Skeletal muscle tissue (tissue), 3 donors: ENCODE measurements at regions not wholly inside any gene's neighbourhood (a gene's known extent, or its start where the extent isn't known, plus 50 kb on each side); places are given as distances from the start of the nearest gene placed in this dataset.
"Not testable (repeated sequence)": the region's sequence is repeated elsewhere in the genome, so short reads cannot be mapped to it uniquely, and the experiment has no call there.

Source experiments
- H3K27ac ChIP-seq: one replicate; pipeline ENCODE4 v1.7.0; 2013; ENCODE audit warnings: mild to moderate bottlenecking, low read depth, low read length, inconsistent platforms
- H3K27me3 ChIP-seq, 3 donors: one replicate each; pipeline ENCODE4 v1.7.0; 2013; ENCODE audit warnings: low read length in 3 of 3; ENCODE audit not compliant: control insufficient read depth in 3 of 3, insufficient read depth in 3 of 3
- H3K36me3 ChIP-seq, 3 donors: one replicate each; pipeline ENCODE4 v1.7.0; 2013; ENCODE audit warnings: low read length in 3 of 3; ENCODE audit not compliant: control insufficient read depth in 3 of 3, insufficient read depth in 3 of 3
- H3K4me1 ChIP-seq, 3 donors: one replicate each; pipeline ENCODE4 v1.7.0; 2013; ENCODE audit warnings: low read length in 3 of 3, mild to moderate bottlenecking in 3 of 3; ENCODE audit not compliant: control insufficient read depth in 3 of 3, insufficient read depth in 3 of 3
- H3K4me3 ChIP-seq, 3 donors: one replicate each; pipeline ENCODE4 v1.7.0; 2013; ENCODE audit warnings: low read length in 3 of 3
- H3K9ac ChIP-seq, 3 donors: one replicate each; pipeline ENCODE4 v1.7.0; 2013; ENCODE audit warnings: low read length in 3 of 3, mild to moderate bottlenecking in 3 of 3, moderate library complexity in 2 of 3, low read depth in 1 of 3
- H3K9me3 ChIP-seq, 3 donors: one replicate each; pipeline ENCODE4 v1.7.0; 2013; ENCODE audit warnings: low read length in 3 of 3; ENCODE audit not compliant: control insufficient read depth in 3 of 3
- donor health status: Osteomylitis.

DNA sequence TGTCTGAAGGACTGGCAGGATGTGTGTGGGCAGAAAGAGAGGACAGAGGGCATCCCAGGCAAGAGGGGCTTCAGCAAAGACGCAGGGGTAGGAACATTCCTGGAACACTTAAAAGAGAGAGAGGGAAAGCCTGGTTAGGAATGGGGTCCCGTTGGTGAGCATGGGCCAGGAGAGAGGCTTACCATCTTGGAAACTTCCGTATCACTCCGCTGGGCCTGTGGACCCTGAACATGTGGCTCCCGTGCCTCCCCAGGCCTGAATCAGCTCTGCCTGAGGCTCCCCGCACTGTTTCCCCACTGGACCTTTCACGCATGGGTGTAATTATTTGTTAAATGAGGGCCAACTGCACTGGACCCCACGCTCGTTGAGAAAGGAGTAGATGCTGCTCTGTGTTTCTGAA lies 191.1 kb upstream of the GLI2 start:
- Histone ChIP-seq H3K27me3 (no peaks in the 10 kb centered on the region), H3K4me1 (peaks cover 46 to 73% (median 60%) of the 10 kb centered on the region in 3 donors), H3K9ac (no peak overlapping the region), H3K36me3 (no peaks in the 10 kb centered on the region), H3K27ac (peak overlapping the region; percentile 57), H3K4me3 (no peak overlapping the region), H3K9me3 (no peaks in the 10 kb centered on the region)

DNA sequence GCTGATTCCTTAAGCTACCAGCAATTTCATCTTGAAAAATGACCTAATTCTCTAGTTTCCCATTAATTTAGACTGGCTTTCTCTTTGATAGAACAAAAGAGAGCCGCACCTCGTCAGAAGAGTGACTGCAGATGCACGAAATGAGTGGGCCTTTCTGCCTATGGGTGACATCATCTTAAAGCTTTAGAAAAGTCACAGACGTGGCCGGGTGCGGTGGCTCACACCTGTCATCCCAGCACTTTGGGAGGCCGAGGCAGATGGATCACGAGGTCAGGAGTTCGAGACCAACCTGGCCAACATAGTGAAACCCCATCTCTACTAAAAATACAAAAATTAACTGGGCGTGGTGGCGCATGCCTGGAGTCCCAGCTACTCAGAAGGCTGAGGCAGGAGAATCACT lies 190.7 kb upstream of the GLI2 start:
- H3K4me1 ChIP-seq: peaks cover 45 to 71% (median 55%) of the 10 kb centered on the region in 3 donors
- H3K36me3 ChIP-seq, H3K9me3 ChIP-seq, H3K27me3 ChIP-seq, H3K4me3 ChIP-seq, H3K9ac ChIP-seq: not testable (repeated sequence)
- peak overlapping the region; percentile 57 for H3K27ac ChIP-seq

DNA sequence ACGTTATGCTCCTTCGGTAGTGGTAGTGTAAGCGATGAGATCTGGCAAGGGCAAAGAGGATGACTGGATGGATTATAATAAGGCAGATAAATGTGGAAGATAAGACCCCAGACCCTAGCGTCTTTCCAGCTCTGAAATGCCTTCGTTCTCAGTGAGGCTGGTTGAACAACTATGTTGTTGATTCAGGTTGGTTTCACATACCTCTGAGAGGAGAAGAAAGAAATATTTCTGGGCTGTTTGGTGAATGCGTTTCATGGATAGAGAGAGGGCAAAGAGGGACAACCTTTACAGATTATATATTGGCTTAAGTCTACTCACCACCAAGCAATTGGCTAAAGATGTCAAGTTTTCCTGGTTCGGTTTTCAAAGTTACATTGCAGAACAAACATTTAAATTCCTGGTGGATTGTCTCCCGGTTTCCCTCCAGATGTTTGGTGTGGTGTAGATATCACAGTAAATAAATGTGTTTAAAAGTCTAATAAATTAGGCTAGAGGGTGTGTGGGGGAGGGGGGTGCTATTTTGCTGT lies 190.1 kb upstream of the GLI2 start:
- Histone ChIP-seq H3K9me3 (no peaks in the 10 kb centered on the region), H3K9ac (no peak overlapping the region), H3K4me3 (no peak overlapping the region), H3K27me3 (no peaks in the 10 kb centered on the region), H3K4me1 (peaks cover 43 to 70% (median 49%) of the 10 kb centered on the region in 3 donors), H3K27ac (no peak overlapping the region), H3K36me3 (no peaks in the 10 kb centered on the region)

DNA sequence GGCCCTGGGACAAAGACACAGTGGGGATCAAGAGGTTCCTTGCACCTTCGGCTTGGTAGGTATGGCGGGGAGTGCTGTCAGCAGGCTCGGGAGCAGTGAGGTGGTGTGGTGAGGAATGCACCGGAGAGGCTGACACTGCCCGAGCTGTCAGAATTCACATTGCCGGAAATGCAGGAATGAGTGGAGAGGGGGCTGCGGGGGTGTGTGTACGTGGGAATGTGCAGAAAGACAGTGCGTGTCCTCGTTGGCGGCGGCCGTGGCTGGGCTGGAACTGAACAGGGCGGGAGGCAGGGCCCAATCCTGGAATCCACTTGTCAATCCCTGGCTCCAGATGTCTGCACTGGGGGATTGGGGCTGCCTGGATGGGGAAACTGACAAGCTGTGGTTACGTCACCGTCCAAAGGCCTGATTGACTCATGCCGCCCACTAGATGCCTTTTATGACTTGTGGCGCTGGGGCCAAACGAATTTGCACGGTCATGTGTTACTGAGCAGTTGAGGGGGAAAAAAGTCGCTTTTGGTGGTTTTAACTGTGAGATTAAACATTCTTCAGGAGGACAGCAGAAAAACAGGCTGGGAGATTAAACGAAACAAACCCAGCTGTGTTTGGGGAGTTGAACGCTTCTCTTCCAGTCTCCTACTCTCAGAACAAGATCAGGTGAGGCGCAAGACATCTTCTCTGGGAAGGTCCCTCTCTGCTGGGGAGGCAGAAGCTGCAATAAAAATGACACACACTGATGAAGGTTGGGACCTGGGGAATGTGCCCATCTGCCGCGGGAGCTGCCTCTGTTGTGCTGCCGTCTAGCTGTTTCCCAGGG lies 189.4 kb upstream of the GLI2 start:
- no peaks in the 10 kb centered on the region for H3K36me3 ChIP-seq
- H3K27me3 ChIP-seq: no peaks in the 10 kb centered on the region
- H3K4me3 ChIP-seq: no peak overlapping the region
- peaks cover 41 to 70% (median 42%) of the 10 kb centered on the region in 3 donors for H3K4me1 ChIP-seq
- H3K27ac ChIP-seq: no peak overlapping the region
- no peaks in the 10 kb centered on the region for H3K9me3 ChIP-seq
- no peak overlapping the region for H3K9ac ChIP-seq

DNA sequence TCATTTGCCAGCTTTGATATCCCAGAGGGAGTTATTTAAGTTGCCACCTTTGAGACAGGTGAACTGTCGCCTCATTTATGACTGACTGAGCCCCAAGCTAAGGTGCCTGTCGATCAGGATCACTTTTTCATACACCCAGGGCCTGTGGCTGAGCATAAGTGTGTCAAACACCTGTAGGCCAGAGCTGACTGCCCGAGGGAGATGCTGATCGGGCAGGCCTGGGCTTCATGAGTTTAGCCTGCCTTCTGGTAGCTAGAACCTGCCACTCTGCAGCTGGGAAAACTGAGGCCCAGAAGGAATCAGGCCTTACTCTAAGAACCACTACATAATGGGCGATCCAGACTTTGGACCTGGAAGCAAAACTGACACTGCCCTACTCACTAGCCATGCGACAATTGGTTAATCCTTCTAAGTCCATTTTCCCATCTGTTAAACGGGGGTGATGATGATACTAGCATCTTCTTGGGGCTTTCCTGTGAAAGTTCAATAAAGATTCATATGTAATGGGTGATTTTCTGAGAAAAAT lies 188.7 kb upstream of the GLI2 start:
- no peak overlapping the region for H3K27ac ChIP-seq
- no peak overlapping the region for H3K9ac ChIP-seq
- H3K27me3 ChIP-seq: no peaks in the 10 kb centered on the region
- H3K36me3 ChIP-seq: no peaks in the 10 kb centered on the region
- H3K4me1 ChIP-seq: peaks cover 39 to 69% (median 42%) of the 10 kb centered on the region in 3 donors
- H3K4me3 ChIP-seq: no peak overlapping the region
- no peaks in the 10 kb centered on the region for H3K9me3 ChIP-seq

DNA sequence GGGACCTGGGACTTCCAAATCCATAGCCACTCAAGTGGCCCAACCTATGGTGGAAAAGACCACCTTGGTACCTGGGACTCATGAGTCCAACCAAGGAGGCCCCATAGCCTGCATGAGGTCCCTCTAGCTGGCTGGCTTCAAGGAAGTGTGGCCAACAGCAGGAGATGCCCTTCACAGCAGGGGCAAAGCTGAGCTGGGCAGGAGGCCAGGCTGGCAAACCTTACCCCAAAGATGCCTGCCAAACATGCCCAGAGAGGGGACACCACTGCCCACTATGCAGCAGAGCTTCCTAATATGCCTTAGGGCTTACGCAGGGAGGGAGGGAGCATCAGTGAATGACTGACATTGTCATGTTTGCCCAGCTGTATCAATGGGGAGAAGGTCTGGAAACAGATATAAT lies 188.0 kb upstream of the GLI2 start:
- H3K9me3 ChIP-seq: no peaks in the 10 kb centered on the region
- no peak overlapping the region for H3K9ac ChIP-seq
- H3K27ac ChIP-seq: no peak overlapping the region
- no peak overlapping the region for H3K4me3 ChIP-seq
- peaks cover 39 to 69% (median 42%) of the 10 kb centered on the region in 3 donors for H3K4me1 ChIP-seq
- H3K36me3 ChIP-seq: no peaks in the 10 kb centered on the region
- no peaks in the 10 kb centered on the region for H3K27me3 ChIP-seq

DNA sequence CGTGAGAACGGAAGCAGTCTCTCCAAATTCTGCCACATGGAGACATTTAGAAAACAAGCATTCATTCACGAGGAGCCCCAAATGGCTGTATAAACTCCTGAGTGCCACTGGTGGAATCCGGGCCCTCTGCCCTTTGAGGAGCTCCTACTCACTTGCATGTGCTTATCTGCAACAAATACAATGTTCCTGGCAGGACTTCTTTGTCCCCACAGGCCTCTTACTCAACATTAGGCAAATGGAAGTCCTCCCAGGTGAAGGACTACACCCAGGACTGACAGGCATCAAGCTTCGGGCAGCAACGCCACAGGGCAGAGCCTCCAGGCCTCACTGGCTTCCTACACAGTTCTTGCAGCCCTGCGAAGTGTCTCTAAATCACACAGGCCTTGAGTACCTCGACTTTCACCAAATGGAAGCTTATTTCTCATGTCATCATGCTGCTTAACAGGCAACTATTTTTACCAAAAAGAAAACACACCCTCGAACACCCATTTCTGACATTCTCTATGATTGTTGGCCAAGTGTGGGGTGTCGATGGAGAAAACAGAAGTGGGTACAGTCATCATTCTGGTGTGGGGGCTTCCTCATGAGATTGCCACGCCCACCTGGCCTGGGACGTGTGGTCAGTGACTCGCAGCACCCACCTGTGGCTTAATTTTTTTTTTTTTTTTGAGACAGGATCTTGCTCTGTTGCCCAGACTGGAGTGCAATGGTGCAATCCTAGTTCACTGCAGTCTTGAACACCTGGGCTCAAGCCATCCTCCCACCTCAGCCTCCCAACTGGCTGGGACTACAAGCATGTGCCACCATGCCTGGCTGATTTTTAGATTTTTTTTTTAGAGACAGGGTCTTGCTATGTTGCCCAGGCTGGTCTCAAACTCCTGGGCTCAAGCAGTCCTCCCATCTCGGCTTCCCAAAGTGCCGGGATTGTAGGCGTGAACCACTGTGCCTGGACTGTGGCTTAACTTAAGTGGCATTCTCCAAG lies 186.8 kb upstream of the GLI2 start:
- Histone ChIP-seq H3K9me3 (no peaks in the 10 kb centered on the region), H3K36me3 (no peaks in the 10 kb centered on the region), H3K4me1 (peaks cover 43 to 72% (median 49%) of the 10 kb centered on the region in 3 donors), H3K9ac (no peak overlapping the region), H3K27me3 (no peaks in the 10 kb centered on the region), H3K27ac (no peak overlapping the region), H3K4me3 (no peak overlapping the region)

DNA sequence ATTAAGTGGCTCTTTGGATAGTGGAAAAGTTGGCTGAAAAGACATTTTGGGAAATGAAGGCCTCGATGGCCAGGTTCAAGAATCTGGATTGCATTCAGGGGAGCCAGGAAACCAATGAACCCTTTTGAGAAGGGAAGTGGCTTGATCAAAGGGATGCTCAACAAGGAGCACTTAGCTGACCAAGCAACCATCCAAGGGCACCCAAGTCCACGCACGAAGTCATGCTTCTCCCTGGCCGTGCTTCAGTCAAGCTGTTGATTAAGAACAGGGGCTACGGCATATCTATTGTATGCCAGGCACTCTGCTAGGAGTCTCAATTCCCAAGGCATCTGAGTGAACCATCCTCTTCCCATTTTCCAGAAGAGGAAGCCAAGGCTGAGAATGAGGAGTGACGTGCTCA lies 185.8 kb upstream of the GLI2 start:
- Histone ChIP-seq H3K9ac (peak overlapping the region in 1 of 3 donors; percentile 11), H3K27me3 (no peaks in the 10 kb centered on the region), H3K4me3 (no peak overlapping the region), H3K27ac (no peak overlapping the region), H3K4me1 (peaks cover 43 to 66% (median 43%) of the 10 kb centered on the region in 3 donors), H3K36me3 (no peaks in the 10 kb centered on the region), H3K9me3 (no peaks in the 10 kb centered on the region)

DNA sequence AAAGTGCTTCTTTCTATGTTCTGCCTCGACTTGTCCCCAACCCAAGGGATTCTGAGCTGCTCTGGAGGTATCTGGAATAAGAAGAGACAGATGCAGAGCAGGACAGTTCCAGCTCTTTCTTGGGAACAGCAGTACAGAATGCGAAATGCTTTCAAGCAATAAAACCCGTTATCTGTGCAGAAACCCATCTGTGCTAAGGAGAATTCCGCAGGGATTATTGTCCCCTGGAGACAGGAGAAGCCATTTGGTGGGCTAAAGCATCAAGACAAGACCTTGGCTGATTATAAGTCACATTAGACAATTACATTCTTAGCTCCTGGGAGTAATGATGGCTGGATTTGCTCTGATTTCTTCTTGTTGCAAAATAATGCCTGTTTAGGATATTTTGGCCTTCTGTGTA lies 185.4 kb upstream of the GLI2 start:
- Histone ChIP-seq H3K4me1 (peaks cover 43 to 66% (median 43%) of the 10 kb centered on the region in 3 donors), H3K36me3 (no peaks in the 10 kb centered on the region), H3K9ac (peak overlapping the region in 1 of 3 donors; percentile 11), H3K27me3 (no peaks in the 10 kb centered on the region), H3K4me3 (no peak overlapping the region), H3K9me3 (no peaks in the 10 kb centered on the region), H3K27ac (no peak overlapping the region)
